Right lobe of liver (tissue), 6 donors: ENCODE measurements at regions not wholly inside any gene's neighbourhood (a gene's known extent, or its start where the extent isn't known, plus 50 kb on each side); places are given as distances from the start of the nearest gene placed in this dataset.

Experiments used
- ATAC-seq, 4 donors: fragments of 200-7000 bp; cut with Tn5 transposase; one replicate each; pipeline ENCODE4 v1.9.1; 2020; ENCODE audit warnings: mild to moderate bottlenecking in 4 of 4, moderate library complexity in 4 of 4
- DNase-seq, 3 donors: peaks; one replicate each; pipeline ENCODE4 v3.0.0-alpha.2; 2020
- H3K27ac ChIP-seq, 3 donors: fragments of 200-600 bp; one replicate each; pipeline ENCODE4 v1.8.0; 2022
- H3K27me3 ChIP-seq, 2 donors: fragments of 200-600 bp; one replicate each; pipeline ENCODE4 v1.8.0; 2022
- H3K36me3 ChIP-seq, 4 donors: fragments of 200-600 bp; sonication (generic) in 1 of 4; one replicate each; pipeline versions ENCODE4 v1.5.1 to v1.8.0; 2017 to 2022; ENCODE audit warnings: control low read depth in 1 of 4
- H3K4me1 ChIP-seq, 4 donors: fragments of 200-600 bp; sonication (generic) in 1 of 4; one replicate each; pipeline versions ENCODE4 v1.5.1 to v1.8.0; 2017 to 2022; ENCODE audit warnings: control low read depth in 1 of 4
- H3K4me3 ChIP-seq, 3 donors: fragments of 200-600 bp; one replicate each; pipeline ENCODE4 v1.8.0; 2022
- H3K9me3 ChIP-seq, 4 donors: fragments of 200-600 bp; sonication (generic) in 1 of 4; one replicate each; pipeline versions ENCODE4 v1.5.1 to v1.8.0; 2017 to 2022; ENCODE audit warnings: control low read depth in 1 of 4
- CTCF ChIP-seq, 4 donors: fragments of 200-600 bp in 3 of 4; fragments of 450-650 bp in 1 of 4; IDR thresholded peaks; one replicate each; pipeline versions ENCODE4 v1.5.1 to v1.8.0; 2016 to 2022; ENCODE audit warnings: antibody characterized with exemption in 4 of 4, mild to moderate bottlenecking in 2 of 4
- POLR2A ChIP-seq: fragments of 450-650 bp; IDR thresholded peaks from one replicate; pipeline ENCODE4 v1.6.1; 2017; ENCODE audit warnings: antibody characterized with exemption, mild to moderate bottlenecking
- WGBS: methylation state at CpG from one replicate; pipeline ENCODE4 v1.1.6; 2018; ENCODE audit warnings: low coverage, low lambda C conversion rate; ENCODE audit not compliant: insufficient coverage; ENCODE audit errors: missing lambda C conversion rate; 5-methylcytosine and 5-hydroxymethylcytosine counted together
- intact Hi-C, 2 donors: fragments of 100-400 bp; cut with DNase I; formaldehyde crosslinking; loops; one replicate each; pipeline versions ENCODE4 v1.11.2 to v1.14.1; 2022
- donor health status: DM: no; HTN: yes; CAD: no.
- donor health status: DM: no; HTN: no; CAD: no.
- donor health status: DM: no; HTN: no; CAD: no.
- donor health status: DM: no; HTN: yes; CAD: no.
- donor health status: DM: no; HTN: yes; CAD: no.

GRCh38 chr2:30346471-30347169 is 100.4 kb upstream of the LCLAT1 start:
- H3K4me3 ChIP-seq = no peak overlapping the region
- intact Hi-C loops = no loop called here
- 44% methylated on average over 16 of the region's 21 CpGs for WGBS
- no peaks in the 10 kb centered on the region for H3K36me3 ChIP-seq
- no peaks in the 10 kb centered on the region for H3K4me1 ChIP-seq
- DNase-seq (peak in 1 of 3 donors; percentile 39), ATAC-seq (peak; percentile 58 to 84 (median 69))
- no peak for TF ChIP-seq CTCF (IDR thresholded peaks at IDR 0.05)
- TF ChIP-seq POLR2A = no peak
- no peaks in the 10 kb centered on the region for H3K9me3 ChIP-seq
- H3K27me3 ChIP-seq = no peaks in the 10 kb centered on the region
- peak overlapping the region in 1 of 3 donors; percentile 7 for H3K27ac ChIP-seq

- WGBS = 75% methylated on average over 3 of the region's 3 CpGs
- Histone ChIP-seq H3K4me1 (no peaks in the 10 kb centered on the region), H3K27ac (no peak overlapping the region), H3K4me3 (no peak overlapping the region), H3K36me3 (no peaks in the 10 kb centered on the region), H3K27me3 (no peaks in the 10 kb centered on the region), H3K9me3 (no peaks in the 10 kb centered on the region)
- ATAC-seq (no peak), DNase-seq (no peak)
- TF ChIP-seq POLR2A = no peak
- no peak for TF ChIP-seq CTCF (IDR thresholded peaks at IDR 0.05)
- intact Hi-C loops = no loop called here
These were observed 98.2 kb upstream of the LCLAT1 start for GRCh38 chr2:30348825-30349224.

GRCh38 chr2:30349691-30350090 is 97.4 kb upstream of the LCLAT1 start:
- Histone ChIP-seq H3K27me3 (no peaks in the 10 kb centered on the region), H3K4me3 (no peak overlapping the region), H3K27ac (no peak overlapping the region), H3K36me3 (no peaks in the 10 kb centered on the region), H3K9me3 (no peaks in the 10 kb centered on the region), H3K4me1 (no peaks in the 10 kb centered on the region)
- no peak for TF ChIP-seq CTCF (IDR thresholded peaks at IDR 0.05)
- TF ChIP-seq POLR2A = no peak
- no peak for ATAC-seq
- 82% methylated on average over 7 of the region's 7 CpGs for WGBS
- intact Hi-C loops = no loop called here
- no peak for DNase-seq

GRCh38 chr2:30351116-30351515 is 95.9 kb upstream of the LCLAT1 start:
- H3K27me3 ChIP-seq = no peaks in the 10 kb centered on the region
- DNase-seq = peak in 1 of 3 donors; percentile 46
- no peak overlapping the region for H3K4me3 ChIP-seq
- no peak for TF ChIP-seq POLR2A
- TF ChIP-seq CTCF (IDR thresholded peaks at IDR 0.05) = no peak
- intact Hi-C loops = no loop called here
- no peaks in the 10 kb centered on the region for H3K4me1 ChIP-seq
- no peak overlapping the region for H3K27ac ChIP-seq
- H3K9me3 ChIP-seq = no peaks in the 10 kb centered on the region
- 53% methylated on average over 4 of the region's 9 CpGs for WGBS
- peak; percentile 71 to 82 (median 78) for ATAC-seq
- no peaks in the 10 kb centered on the region for H3K36me3 ChIP-seq
